ENCODE measurements at regions not wholly inside any gene's neighbourhood (a gene's known extent, or its start where the extent isn't known, plus 50 kb on each side); places are given as distances from the start of the nearest gene placed in this dataset.

GRCh38 chrX:131729295-131729694 lies 185.4 kb downstream of the OR13H1 start:
- no peak overlapping the region for H3K4me3 ChIP-seq
- peaks cover 7% of the 10 kb centered on the region; the same call in 1 of the 3 replicates for H3K9me3 ChIP-seq
- no peak overlapping the region for H3K27ac ChIP-seq
- ChIA-PET CTCF (interaction anchor here (1.0 kb wide), 1 partner anchor 17 kb away, joined by 3 read pairs; no protein-coding TSS in a partner anchor), POLR2A (no interaction called here)
- ATAC-seq = peak in 1 of 2 experiments; percentile 79; a peak in 3 of 6 replicates
- 0 out of 5 replicates have a peak, but pooled peaks of 1 of the 2 experiments have one; percentile 4 for TF ChIP-seq RAD21 (conservative IDR thresholded peaks at IDR 0.05 in 1 of 2, IDR thresholded peaks at IDR 0.05 in 1 of 2)
- TF ChIP-seq TFCP2L1 (CRISPR knock-in tag; IDR thresholded peaks at IDR 0.05) = no peak
- WGBS (ENCODE audit: missing lambda C conversion rate) = 83% methylated on average over 15 of the region's 15 CpGs
- DNase-seq (ENCODE audit: low read depth in 1 of 2, low spot score in 1 of 2) = peak in 1 of 2 experiments; percentile 46
- no peak for FAIRE-seq
- no peaks in the 10 kb centered on the region for H3K4me1 ChIP-seq
- peak overlapping the region; percentile 52; the same call in 2 of the 3 replicates for H3K4me2 ChIP-seq

- H3K27ac ChIP-seq = no peak overlapping the region
- H3K4me1 ChIP-seq = no peaks in the 10 kb centered on the region
- no peak for DNase-seq (ENCODE audit: low read depth in 1 of 2, low spot score in 1 of 2)
- 75% methylated on average over 9 of the region's 9 CpGs for WGBS (ENCODE audit: missing lambda C conversion rate)
- no peak for FAIRE-seq
- H3K4me3 ChIP-seq = no peak overlapping the region
- no peak for TF ChIP-seq BHLHE40 (IDR thresholded peaks at IDR 0.05; ENCODE audit: low read depth, low read length)
- TF ChIP-seq NPAS2 (CRISPR knock-in tag; IDR thresholded peaks at IDR 0.05; ENCODE audit: borderline replicate concordance) = no peak
- TF ChIP-seq CEBPB (IDR thresholded peaks at IDR 0.05) = no peak
- no peak for TF ChIP-seq HEYL (CRISPR knock-in tag; IDR thresholded peaks at IDR 0.05)
- TF ChIP-seq MAZ (IDR thresholded peaks at IDR 0.05; ENCODE audit: borderline replicate concordance, low read depth, low read length) = no peak
- no peak for TF ChIP-seq GATA3 (IDR thresholded peaks at IDR 0.05; ENCODE audit: borderline replicate concordance)
- TF ChIP-seq CBX8 (IDR thresholded peaks at IDR 0.05) = no peak
- no peak for TF ChIP-seq JUN (IDR thresholded peaks at IDR 0.05)
- no peak for TF ChIP-seq NFE2L2 (conservative IDR thresholded peaks at IDR 0.05; ENCODE audit: low read length)
- no peak for TF ChIP-seq MAX (IDR thresholded peaks at IDR 0.05)
- TF ChIP-seq HOXA7 (CRISPR knock-in tag; IDR thresholded peaks at IDR 0.05) = no peak
- no peak for TF ChIP-seq FOSB (CRISPR knock-in tag; IDR thresholded peaks at IDR 0.05)
- no peak for TF ChIP-seq RNF2 (IDR thresholded peaks at IDR 0.05; ENCODE audit: borderline replicate concordance, low read depth)
- no peak for TF ChIP-seq ESRRA (IDR thresholded peaks at IDR 0.05; ENCODE audit: borderline replicate concordance, low read length)
- no peak for TF ChIP-seq MYC (IDR thresholded peaks at IDR 0.05; ENCODE audit: borderline replicate concordance, low read length)
- no peak for TF ChIP-seq EHF (CRISPR knock-in tag; IDR thresholded peaks at IDR 0.05)
- TF ChIP-seq, protein P1, sequence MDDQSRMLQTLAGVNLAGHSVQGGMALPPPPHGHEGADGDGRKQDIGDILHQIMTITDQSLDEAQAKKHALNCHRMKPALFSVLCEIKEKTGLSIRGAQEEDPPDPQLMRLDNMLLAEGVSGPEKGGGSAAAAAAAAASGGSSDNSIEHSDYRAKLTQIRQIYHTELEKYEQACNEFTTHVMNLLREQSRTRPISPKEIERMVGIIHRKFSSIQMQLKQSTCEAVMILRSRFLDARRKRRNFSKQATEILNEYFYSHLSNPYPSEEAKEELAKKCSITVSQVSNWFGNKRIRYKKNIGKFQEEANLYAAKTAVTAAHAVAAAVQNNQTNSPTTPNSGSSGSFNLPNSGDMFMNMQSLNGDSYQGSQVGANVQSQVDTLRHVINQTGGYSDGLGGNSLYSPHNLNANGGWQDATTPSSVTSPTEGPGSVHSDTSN (IDR thresholded peaks at IDR 0.05) = no peak
- TF ChIP-seq BCL3 (IDR thresholded peaks at IDR 0.05) = no peak
- TF ChIP-seq ZSCAN20 (CRISPR knock-in tag; IDR thresholded peaks at IDR 0.05) = no peak
- ATAC-seq = no peak
- POLR2A ChIA-PET = no interaction called here
- H3K9me3 ChIP-seq = peaks cover 5% of the 10 kb centered on the region; the same call in 2 of the 3 replicates
- CTCF ChIA-PET = no interaction called here
- H3K4me2 ChIP-seq = no peak overlapping the region
Observed at GRCh38 chrX:131734621-131735020, 190.7 kb downstream of the OR13H1 start.

DNA sequence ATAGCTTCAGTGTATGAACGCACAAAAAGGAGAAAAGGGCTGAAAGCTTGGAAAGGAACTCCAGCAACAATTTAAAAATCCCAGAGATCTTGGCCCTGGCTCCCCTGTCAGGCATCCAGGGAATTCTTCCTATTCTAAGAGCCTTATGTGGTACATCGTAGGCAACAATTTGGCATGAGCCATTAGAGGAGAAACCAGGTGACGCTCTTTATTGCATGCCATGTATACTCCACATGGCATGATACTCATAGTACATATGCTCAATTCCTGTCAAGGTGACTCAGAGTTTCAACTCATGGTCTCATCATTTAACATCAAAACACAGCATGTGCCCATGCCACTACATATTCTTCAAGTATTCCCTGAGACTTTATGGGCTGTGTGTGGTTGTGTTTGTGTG lies 191.3 kb downstream of the OR13H1 start:
- ATAC-seq = no peak
- FAIRE-seq = no peak
- H3K4me1 ChIP-seq = no peaks in the 10 kb centered on the region
- ChIA-PET POLR2A (no interaction called here), CTCF (no interaction called here)
- no peak overlapping the region for H3K4me3 ChIP-seq
- WGBS (ENCODE audit: missing lambda C conversion rate) = 82% methylated on average over 3 of the region's 3 CpGs
- no peak overlapping the region for H3K27ac ChIP-seq
- TF ChIP-seq GATA3 (IDR thresholded peaks at IDR 0.05; ENCODE audit: borderline replicate concordance) (no peak), HOXB5 (CRISPR knock-in tag; IDR thresholded peaks at IDR 0.05) (no peak), MAX (IDR thresholded peaks at IDR 0.05) (no peak), JUNB (IDR thresholded peaks at IDR 0.05) (no peak)
- no peak overlapping the region for H3K4me2 ChIP-seq
- H3K9me3 ChIP-seq = peaks cover 8% of the 10 kb centered on the region; the same call in 2 of the 3 replicates
- DNase-seq (ENCODE audit: low read depth in 1 of 2, low spot score in 1 of 2) = no peak

Data from A549 (cell line).